NOMO-1 treated with DMSO at 0.1 percent for 48 hours (cell line): ENCODE measurements at regions not wholly inside any gene's neighbourhood (a gene's known extent, or its start where the extent isn't known, plus 50 kb on each side); places are given as distances from the start of the nearest gene placed in this dataset.

Experiments
- DNase-seq: peaks from one replicate; lab custom pipeline; 2025; ENCODE audit not compliant: unreplicated experiment; lab: John Stamatoyannopoulos, UW

DNA sequence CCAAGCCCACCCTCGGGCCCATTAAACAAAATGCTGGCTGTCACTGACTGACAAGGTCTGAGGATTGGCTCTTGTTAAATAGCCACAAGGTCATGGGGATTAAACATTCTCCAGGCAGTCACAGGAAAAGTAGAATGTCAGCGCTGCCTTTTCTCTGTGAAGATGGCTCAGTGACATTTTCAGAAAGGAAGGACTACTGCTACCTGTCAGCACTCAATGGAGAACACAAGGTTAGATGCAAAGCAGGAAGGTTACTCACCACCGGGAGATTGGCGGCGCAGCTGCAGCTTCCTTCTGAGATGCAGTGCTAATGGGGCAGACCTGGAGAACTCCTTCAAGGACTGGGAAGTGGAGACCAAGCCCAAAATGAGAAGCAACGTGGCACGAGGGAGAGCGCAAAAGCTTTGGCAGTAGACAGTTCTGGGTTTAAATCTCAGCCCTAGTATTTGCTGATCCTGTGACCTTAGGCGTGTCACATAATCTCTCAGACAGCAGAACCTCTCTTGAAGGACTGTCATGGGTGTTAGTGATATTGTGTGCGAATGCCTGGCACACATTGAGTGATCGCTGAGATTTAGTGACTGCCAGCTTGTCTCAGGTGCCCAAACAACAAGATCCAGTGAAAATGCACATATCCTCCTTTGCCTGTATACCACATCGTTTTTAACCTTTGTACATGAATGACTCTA, 213.1 kb upstream of the BOD1L1 start:
- no peak for DNase-seq

GRCh38 chr4:13844740-13845139, 217.2 kb upstream of the BOD1L1 start:
- DNase-seq = no peak

DNA sequence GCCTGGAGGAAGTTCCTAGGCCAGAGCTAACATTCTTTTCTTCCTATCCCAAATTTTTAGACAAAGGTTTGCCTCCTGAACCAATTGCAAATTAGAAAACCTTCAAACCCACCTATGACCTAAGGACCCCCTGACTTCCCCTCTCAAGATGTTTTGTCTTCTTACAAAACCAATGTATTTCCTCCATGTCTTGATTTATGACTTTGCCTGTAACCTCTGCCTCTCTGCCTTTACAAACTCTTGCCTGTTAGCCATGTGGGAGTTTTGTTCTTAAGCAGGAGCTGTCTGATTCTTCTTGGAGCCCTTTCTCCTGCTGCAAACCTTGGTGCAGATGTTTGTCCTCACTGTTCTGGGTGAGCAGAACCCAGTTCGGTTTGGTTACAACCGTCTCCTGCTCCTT, 222.3 kb upstream of the BOD1L1 start:
- peak; percentile 1 for DNase-seq

- no peak for DNase-seq
These were observed 223.8 kb upstream of the BOD1L1 start for GRCh38 chr4:13851085-13851940.

GRCh38 chr4:13852411-13852810, 224.9 kb upstream of the BOD1L1 start:
- DNase-seq = no peak

DNA sequence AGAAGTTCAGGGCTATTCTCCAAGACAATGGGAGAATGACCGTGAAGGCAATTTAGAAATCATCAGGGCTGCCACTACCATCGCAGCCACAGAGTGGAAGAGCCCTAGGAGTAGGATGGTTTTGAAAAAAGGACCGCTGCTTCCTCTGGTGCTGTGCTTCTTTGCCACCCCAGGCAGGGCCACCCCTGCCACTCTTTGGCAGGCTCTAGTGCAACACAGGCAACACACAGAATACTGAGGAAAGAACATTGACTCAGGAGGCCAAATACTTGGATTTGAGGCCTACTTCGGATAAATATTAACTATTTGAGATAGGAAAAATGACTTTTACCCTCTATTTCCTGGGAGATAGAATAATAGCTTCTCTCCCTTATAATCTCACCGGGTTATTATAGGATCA, 228.9 kb upstream of the BOD1L1 start:
- DNase-seq = no peak

DNA sequence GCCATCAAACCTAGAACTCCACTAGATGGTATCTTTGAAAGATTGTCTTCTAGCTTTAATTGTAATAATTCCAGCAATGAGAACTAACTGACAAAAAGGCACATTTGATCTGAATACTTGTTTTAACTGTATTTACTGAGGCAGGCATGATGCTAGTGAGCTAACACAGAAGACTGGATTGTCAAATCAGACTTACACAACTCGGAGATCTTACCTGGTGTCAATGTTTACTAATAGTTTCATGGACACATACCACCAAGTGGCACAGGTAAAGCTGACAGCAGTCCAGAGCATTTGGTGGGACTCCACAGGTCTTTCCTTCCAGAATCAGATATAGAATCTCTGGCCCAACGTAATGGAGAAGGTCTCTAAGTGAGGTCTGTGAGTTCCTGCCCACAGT, 229.9 kb upstream of the BOD1L1 start:
- no peak for DNase-seq

GRCh38 chr4:13857800-13858199, 230.3 kb upstream of the BOD1L1 start:
- DNase-seq = no peak

DNA sequence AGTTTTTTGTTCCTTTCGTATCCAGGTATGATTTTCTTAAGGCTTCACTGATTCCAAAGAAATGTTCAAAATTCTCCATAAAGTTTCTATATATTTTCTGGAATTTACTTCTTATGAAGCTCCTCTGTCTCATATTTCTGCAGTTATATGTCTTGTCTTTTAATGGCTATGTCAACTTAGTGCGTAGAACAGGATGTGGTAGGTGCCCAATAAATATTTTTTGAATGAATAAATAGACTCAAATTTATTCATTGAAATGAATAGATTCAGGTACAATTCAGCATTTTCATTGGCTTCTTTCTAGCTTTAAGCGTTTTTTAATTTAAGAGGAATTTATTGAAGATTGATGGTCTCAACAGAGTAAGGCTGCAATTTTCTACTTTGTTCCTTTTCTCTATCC, 231.9 kb upstream of the BOD1L1 start:
- no peak for DNase-seq

DNA sequence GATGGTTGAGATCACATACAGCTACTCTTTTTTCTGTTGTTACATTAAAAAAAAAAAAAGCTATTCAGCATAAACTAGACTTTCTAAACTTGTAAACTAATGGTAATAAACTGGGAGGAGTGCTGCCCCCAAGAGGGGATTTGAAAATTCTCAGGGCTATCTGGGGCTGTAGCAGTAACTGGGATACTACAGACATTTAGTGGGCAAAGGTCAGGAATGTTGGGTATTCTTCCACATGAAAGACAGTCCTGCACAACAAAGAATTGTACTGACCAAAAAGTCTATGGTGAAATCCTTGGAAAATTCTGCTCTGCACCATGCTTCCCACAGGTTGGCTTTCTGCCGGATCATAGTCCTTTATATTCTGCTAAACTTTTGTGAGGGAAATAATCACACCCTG, 232.6 kb upstream of the BOD1L1 start:
- DNase-seq = no peak

DNA sequence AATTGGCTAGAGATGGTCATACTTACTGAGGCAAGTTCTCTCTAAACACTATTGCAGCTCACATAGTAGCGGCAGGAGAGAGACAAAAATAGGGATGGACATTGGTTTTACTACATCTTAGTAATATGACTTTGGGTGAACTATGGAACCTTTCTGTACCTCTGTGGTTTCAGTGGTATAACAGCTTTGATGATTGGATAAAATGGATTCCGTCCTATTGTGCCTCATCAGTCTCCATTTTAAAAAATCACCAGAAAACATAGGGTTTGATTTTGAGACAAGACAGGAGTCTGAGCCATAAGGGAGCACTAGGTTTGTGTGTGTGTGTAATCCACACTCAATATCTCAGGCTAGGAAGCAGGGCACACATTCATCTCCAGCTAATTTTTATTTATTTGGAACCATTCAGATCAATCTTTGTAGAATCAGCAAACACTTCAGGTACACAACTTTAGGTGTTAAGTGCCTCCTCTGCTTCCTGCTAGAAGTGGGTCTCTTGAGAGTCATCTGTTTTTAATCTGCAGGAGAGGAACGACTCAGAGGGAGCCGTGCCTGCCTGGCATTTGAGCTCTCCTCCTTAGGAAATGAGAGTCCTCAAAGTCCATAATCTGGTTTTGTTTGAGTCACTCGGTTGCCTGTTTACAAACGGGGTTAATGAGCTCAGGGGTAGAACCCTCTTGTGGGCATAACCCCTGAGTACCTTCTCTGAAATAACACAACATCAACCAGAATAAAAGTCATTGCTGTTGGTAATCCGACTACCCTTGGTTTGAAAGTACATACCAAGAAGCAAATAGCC, 238.5 kb upstream of the BOD1L1 start:
- no peak for DNase-seq

GRCh38 chr4:13866881-13867280, 239.4 kb upstream of the BOD1L1 start:
- DNase-seq = no peak

- no peak for DNase-seq
These were observed 244.6 kb upstream of the BOD1L1 start for GRCh38 chr4:13872155-13872554.

DNA sequence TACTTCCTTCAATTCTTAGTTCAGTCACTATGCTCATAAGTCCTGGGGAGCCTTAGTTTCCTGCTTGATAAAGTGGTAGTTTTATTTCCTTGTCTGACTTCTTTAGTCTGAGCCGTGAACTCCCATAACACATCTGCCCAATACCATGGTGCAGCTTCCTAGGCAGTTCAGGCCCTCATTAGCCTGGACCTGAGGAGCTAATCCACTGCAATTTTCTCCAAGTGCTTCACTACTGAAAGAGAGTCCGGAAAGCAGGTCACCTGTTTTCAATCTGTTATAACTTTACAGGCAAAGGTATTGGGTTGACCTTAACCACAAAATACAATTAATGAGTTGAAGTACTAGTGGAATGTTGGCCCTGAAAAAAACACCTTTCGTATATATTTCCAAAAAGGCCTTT, 245.4 kb upstream of the BOD1L1 start:
- DNase-seq = no peak

- DNase-seq = no peak
These were observed 247.7 kb upstream of the BOD1L1 start for GRCh38 chr4:13875181-13875580.

DNA sequence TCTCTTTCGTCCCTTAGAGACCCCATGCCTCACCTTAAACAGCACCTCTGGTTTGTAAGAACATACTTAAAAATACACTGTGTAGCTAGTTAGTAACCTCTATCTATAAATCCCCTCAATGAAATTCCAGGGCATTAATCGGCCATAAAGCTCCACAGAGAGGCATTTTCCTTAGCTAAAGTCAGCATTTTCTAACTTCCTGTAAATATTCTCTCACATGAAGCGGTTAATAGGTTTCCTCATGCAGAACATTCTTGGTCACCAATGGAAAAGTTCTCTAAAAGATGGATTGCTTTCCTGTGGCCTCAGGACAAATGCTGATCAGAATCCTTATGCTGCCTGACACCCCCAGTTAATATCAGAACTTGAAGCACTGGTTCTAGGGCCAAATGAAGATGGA, 248.6 kb upstream of the BOD1L1 start:
- no peak for DNase-seq

DNA sequence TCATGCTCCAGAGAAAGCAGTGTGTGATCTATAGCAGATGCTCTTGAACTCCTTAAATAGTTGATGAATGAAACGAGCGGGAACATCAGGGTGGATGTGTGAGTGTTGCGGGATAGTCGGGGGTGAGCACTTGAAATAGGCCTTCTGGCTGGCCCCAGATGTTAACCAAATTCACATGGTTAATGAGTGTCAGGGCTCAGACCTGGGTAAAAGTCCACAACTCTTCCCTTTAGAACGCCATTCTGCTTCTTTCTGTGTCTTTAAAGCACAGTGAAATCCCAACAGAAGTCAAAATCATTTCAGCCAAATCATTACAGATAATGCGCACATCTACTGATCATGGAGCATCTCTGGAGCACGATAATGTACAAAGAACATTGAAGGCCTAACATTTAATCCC, 249.4 kb upstream of the BOD1L1 start:
- DNase-seq = no peak

GRCh38 chr4:13877626-13878025, 250.1 kb upstream of the BOD1L1 start:
- DNase-seq = no peak

GRCh38 chr4:13881892-13882291, 254.4 kb upstream of the BOD1L1 start:
- no peak for DNase-seq

- no peak for DNase-seq
These were observed 259.5 kb upstream of the BOD1L1 start for GRCh38 chr4:13887010-13887409.

DNA sequence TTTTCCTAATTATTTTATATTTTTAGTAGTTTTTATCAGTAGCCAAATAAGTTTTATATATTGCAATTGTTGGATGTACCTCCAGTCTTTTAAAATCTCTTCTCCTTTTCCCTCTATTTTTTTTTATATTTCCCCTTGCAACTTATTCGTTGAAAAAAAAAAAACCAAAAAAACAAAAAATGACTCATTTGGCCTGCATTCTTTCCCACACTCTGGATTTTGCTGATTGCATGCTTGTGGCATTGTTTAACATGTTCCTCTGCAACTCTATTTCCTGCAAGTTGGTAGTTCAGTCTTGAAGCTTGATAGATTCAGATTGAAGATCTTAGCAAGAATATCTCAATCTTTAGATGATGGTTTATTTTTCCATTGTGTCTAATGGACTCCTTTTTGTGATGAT, 260.6 kb upstream of the BOD1L1 start:
- no peak for DNase-seq

- no peak for DNase-seq
These were observed 264.0 kb upstream of the BOD1L1 start for GRCh38 chr4:13891544-13891939.
